Lung microvascular endothelial cell (primary cell): ENCODE measurements at regions not wholly inside any gene's neighbourhood (a gene's known extent, or its start where the extent isn't known, plus 50 kb on each side); places are given as distances from the start of the nearest gene placed in this dataset.

Experiments used
- DNase-seq, 2 donors: peaks; one replicate each; pipeline versions ENCODE4 v3.0.0 to v3.0.0-alpha.2; 2010; ENCODE audit warnings: low read depth in 2 of 2

- no peak for DNase-seq
Observed at GRCh38 chr4:59238212-59238611, 1961.9 kb upstream of the ADGRL3 start.

GRCh38 chr4:59240011-59240410 is 1960.1 kb upstream of the ADGRL3 start:
- DNase-seq: no peak

- DNase-seq: no peak
Observed at GRCh38 chr4:59243038-59243437, 1957.1 kb upstream of the ADGRL3 start.

GRCh38 chr4:59247032-59247431 is 1953.1 kb upstream of the ADGRL3 start:
- no peak for DNase-seq

- no peak for DNase-seq
Observed at GRCh38 chr4:59248313-59248712, 1951.8 kb upstream of the ADGRL3 start.

- no peak for DNase-seq
Observed at GRCh38 chr4:59249110-59249509, 1951.0 kb upstream of the ADGRL3 start.

GRCh38 chr4:59258002-59258401 is 1942.1 kb upstream of the ADGRL3 start:
- DNase-seq: no peak

- DNase-seq: no peak
Observed at GRCh38 chr4:59307609-59308008, 1892.5 kb upstream of the ADGRL3 start.

- DNase-seq: no peak
Observed at GRCh38 chr4:59314637-59315036, 1885.5 kb upstream of the ADGRL3 start.

- no peak for DNase-seq
Observed at GRCh38 chr4:59339631-59340030, 1860.5 kb upstream of the ADGRL3 start.

GRCh38 chr4:59341506-59341905 is 1858.6 kb upstream of the ADGRL3 start:
- no peak for DNase-seq

- no peak for DNase-seq
Observed at GRCh38 chr4:59348949-59349348, 1851.2 kb upstream of the ADGRL3 start.

GRCh38 chr4:59369229-59369628 is 1830.9 kb upstream of the ADGRL3 start:
- DNase-seq: no peak

GRCh38 chr4:59374416-59374815 is 1825.7 kb upstream of the ADGRL3 start:
- DNase-seq: no peak

GRCh38 chr4:59380841-59381366 is 1819.2 kb upstream of the ADGRL3 start:
- DNase-seq: no peak

GRCh38 chr4:59381591-59381990 is 1818.5 kb upstream of the ADGRL3 start:
- DNase-seq: no peak

- no peak for DNase-seq
Observed at GRCh38 chr4:59387759-59388758, 1812.1 kb upstream of the ADGRL3 start.

- no peak for DNase-seq
Observed at GRCh38 chr4:59393780-59394179, 1806.3 kb upstream of the ADGRL3 start.

- DNase-seq: no peak
Observed at GRCh38 chr4:59400334-59400733, 1799.8 kb upstream of the ADGRL3 start.

GRCh38 chr4:59409647-59410046 is 1790.5 kb upstream of the ADGRL3 start:
- no peak for DNase-seq

- no peak for DNase-seq
Observed at GRCh38 chr4:59412739-59413138, 1787.4 kb upstream of the ADGRL3 start.

GRCh38 chr4:59455751-59456150 is 1744.4 kb upstream of the ADGRL3 start:
- DNase-seq: no peak

GRCh38 chr4:59457576-59457975 is 1742.5 kb upstream of the ADGRL3 start:
- DNase-seq: no peak
